HG02623 (cell line): ENCODE measurements at regions not wholly inside any gene's neighbourhood (a gene's known extent, or its start where the extent isn't known, plus 50 kb on each side); places are given as distances from the start of the nearest gene placed in this dataset.

Source experiments
- ATAC-seq: cut with Tn5 transposase; IDR thresholded peaks from one replicate; pipeline ENCODE4 v1.9.1; 2021; ENCODE audit warnings: moderate library complexity; ENCODE audit not compliant: unreplicated experiment

- ATAC-seq = no peak
Observed at GRCh38 chr11:131229221-131229620, 141.2 kb upstream of the NTM start.

GRCh38 chr11:131231317-131231940 lies 139.0 kb upstream of the NTM start:
- ATAC-seq = no peak

GRCh38 chr11:131232261-131232660 lies 138.2 kb upstream of the NTM start:
- no peak for ATAC-seq

- ATAC-seq = no peak
Observed at GRCh38 chr11:131234221-131234620, 136.2 kb upstream of the NTM start.

- no peak for ATAC-seq
Observed at GRCh38 chr11:131235328-131236298, 134.8 kb upstream of the NTM start.

- no peak for ATAC-seq
Observed at GRCh38 chr11:131240421-131240820, 130.0 kb upstream of the NTM start.

- ATAC-seq = no peak
Observed at GRCh38 chr11:131242476-131243000, 127.9 kb upstream of the NTM start.

GRCh38 chr11:131246156-131246555 lies 124.3 kb upstream of the NTM start:
- ATAC-seq = no peak

- ATAC-seq = no peak
Observed at GRCh38 chr11:131246663-131247062, 123.8 kb upstream of the NTM start.

GRCh38 chr11:131248588-131248987 lies 121.8 kb upstream of the NTM start:
- no peak for ATAC-seq

GRCh38 chr11:131253142-131253655 lies 117.2 kb upstream of the NTM start:
- no peak for ATAC-seq

GRCh38 chr11:131253656-131254151 lies 116.7 kb upstream of the NTM start:
- ATAC-seq = no peak

- no peak for ATAC-seq
Observed at GRCh38 chr11:131254254-131254653, 116.2 kb upstream of the NTM start.

GRCh38 chr11:131274233-131274632 lies 96.2 kb upstream of the NTM start:
- ATAC-seq = no peak

GRCh38 chr11:131275580-131275979 lies 94.8 kb upstream of the NTM start:
- no peak for ATAC-seq

GRCh38 chr11:131278472-131278871 lies 91.9 kb upstream of the NTM start:
- no peak for ATAC-seq

- ATAC-seq = no peak
Observed at GRCh38 chr11:131279654-131280384, 90.6 kb upstream of the NTM start.

- no peak for ATAC-seq
Observed at GRCh38 chr11:131281316-131281715, 89.1 kb upstream of the NTM start.

- ATAC-seq = no peak
Observed at GRCh38 chr11:131284041-131284440, 86.4 kb upstream of the NTM start.

GRCh38 chr11:131288521-131289091 lies 81.8 kb upstream of the NTM start:
- ATAC-seq = no peak

- no peak for ATAC-seq
Observed at GRCh38 chr11:131290185-131290584, 80.2 kb upstream of the NTM start.
